ENCODE measurements at regions not wholly inside any gene's neighbourhood (a gene's known extent, or its start where the extent isn't known, plus 50 kb on each side); places are given as distances from the start of the nearest gene placed in this dataset.

- Histone ChIP-seq H3K9me2 (ENCODE audit: insufficient read depth) (no peaks in the 10 kb centered on the region), H3K4me2 (ENCODE audit: low read length) (peak overlapping the region; percentile 15; the same call in 1 of the 2 replicates), H3K9ac (ENCODE audit: low read length) (no peak overlapping the region), H2AFZ (ENCODE audit: low read depth, low read length, poor library complexity, severe bottlenecking) (no peak overlapping the region), H3K27me3 (ENCODE audit: insufficient read depth, low read length) (no peaks in the 10 kb centered on the region), H3K79me2 (ENCODE audit: insufficient read depth, low read length) (no peaks in the 10 kb centered on the region), H3K4me3 (replicated peaks in 1 of 2; ENCODE audit: low read depth in 1 of 2, low read length in 2 of 2) (no peak overlapping the region), H3K27ac (ENCODE audit: low read depth, low read length) (no peak overlapping the region), H4K20me1 (ENCODE audit: insufficient read depth) (no peaks in the 10 kb centered on the region), H3K4me1 (ENCODE audit: control insufficient read depth in 1 of 2, insufficient read depth in 2 of 2, low read length in 2 of 2) (peaks cover 0 to 10% of the 10 kb centered on the region in 2 experiments; a peak in 2 of 4 replicates), H3K9me3 (ENCODE audit: control insufficient read depth in 1 of 2, insufficient read depth in 1 of 2, low read depth in 1 of 2, low read length in 2 of 2) (no peaks in the 10 kb centered on the region), H3K36me3 (ENCODE audit: control insufficient read depth in 1 of 2, insufficient read depth in 2 of 2, low read length in 2 of 2) (no peaks in the 10 kb centered on the region)
- DNase-seq (ENCODE audit: low read depth, low spot score) (no peak), ATAC-seq (no peak)
- POLR2A ChIA-PET, result no interaction called here
- CTCF ChIA-PET, result no interaction called here
- intact Hi-C loops (cut with micrococcal nuclease), result no loop called here
- BruUV-seq (replicated peaks), result no TSS peak
- RAD21 ChIA-PET (ENCODE audit: low non-redundant PET in 1 of 2, low total read pairs in 2 of 2, uncharacterized antibody in 2 of 2, unreplicated experiment in 2 of 2), result no interaction called here
- TF ChIP-seq SIN3A (IDR thresholded peaks at IDR 0.05; ENCODE audit: low read depth), result no peak
- TF ChIP-seq FOSL1 (IDR thresholded peaks at IDR 0.05; ENCODE audit: low read depth), result peak; percentile 14; the same call in 1 of the 2 replicates
Observed at GRCh38 chr4:33837043-33837838, 2407.1 kb downstream of the ARAP2 start.

GRCh38 chr4:33841120-33841519 is 2403.2 kb downstream of the ARAP2 start:
- H3K9ac ChIP-seq (ENCODE audit: low read length), result no peak overlapping the region
- H3K4me3 ChIP-seq (replicated peaks in 1 of 2; ENCODE audit: low read depth in 1 of 2, low read length in 2 of 2), result no peak overlapping the region
- H4K20me1 ChIP-seq (ENCODE audit: insufficient read depth), result no peaks in the 10 kb centered on the region
- H2AFZ ChIP-seq (ENCODE audit: low read depth, low read length, poor library complexity, severe bottlenecking), result no peak overlapping the region
- ATAC-seq (no peak), DNase-seq (ENCODE audit: low read depth, low spot score) (no peak)
- ChIA-PET RAD21 (ENCODE audit: low non-redundant PET in 1 of 2, low total read pairs in 2 of 2, uncharacterized antibody in 2 of 2, unreplicated experiment in 2 of 2) (no interaction called here), POLR2A (no interaction called here), CTCF (no interaction called here)
- no peaks in the 10 kb centered on the region for H3K9me3 ChIP-seq (ENCODE audit: control insufficient read depth in 1 of 2, insufficient read depth in 1 of 2, low read depth in 1 of 2, low read length in 2 of 2)
- H3K79me2 ChIP-seq (ENCODE audit: insufficient read depth, low read length), result no peaks in the 10 kb centered on the region
- no peak overlapping the region for H3K27ac ChIP-seq (ENCODE audit: low read depth, low read length)
- H3K27me3 ChIP-seq (ENCODE audit: insufficient read depth, low read length), result no peaks in the 10 kb centered on the region
- TF ChIP-seq SIN3A (IDR thresholded peaks at IDR 0.05; ENCODE audit: low read depth) (no peak), EZH2phosphoT487 (IDR thresholded peaks at IDR 0.05; ENCODE audit: borderline replicate concordance) (no peak), POLR2AphosphoS5 (IDR thresholded peaks at IDR 0.05; ENCODE audit: low read depth, low read length) (no peak), MAX (IDR thresholded peaks at IDR 0.05) (no peak), ELF1 (IDR thresholded peaks at IDR 0.05; ENCODE audit: borderline replicate concordance, low read depth) (no peak)
- no peaks in the 10 kb centered on the region for H3K36me3 ChIP-seq (ENCODE audit: control insufficient read depth in 1 of 2, insufficient read depth in 2 of 2, low read length in 2 of 2)
- intact Hi-C loops (cut with micrococcal nuclease), result no loop called here
- H3K4me1 ChIP-seq (ENCODE audit: control insufficient read depth in 1 of 2, insufficient read depth in 2 of 2, low read length in 2 of 2), result peaks cover 0 to 10% of the 10 kb centered on the region in 2 experiments; a peak in 2 of 4 replicates
- BruUV-seq (replicated peaks), result no TSS peak
- H3K4me2 ChIP-seq (ENCODE audit: low read length), result no peak overlapping the region
- H3K9me2 ChIP-seq (ENCODE audit: insufficient read depth), result no peaks in the 10 kb centered on the region

Data from HCT116 (cell line).